ENCODE measurements at regions not wholly inside any gene's neighbourhood (a gene's known extent, or its start where the extent isn't known, plus 50 kb on each side); places are given as distances from the start of the nearest gene placed in this dataset.

GRCh38 chr4:3349116-3349515, 56.3 kb downstream of the RGS12 start:
- H3K4me3 ChIP-seq (ENCODE audit: low read depth, low read length), result no peak overlapping the region
- no peak for DNase-seq (ENCODE audit: low read depth)
- TF ChIP-seq, protein P1, sequence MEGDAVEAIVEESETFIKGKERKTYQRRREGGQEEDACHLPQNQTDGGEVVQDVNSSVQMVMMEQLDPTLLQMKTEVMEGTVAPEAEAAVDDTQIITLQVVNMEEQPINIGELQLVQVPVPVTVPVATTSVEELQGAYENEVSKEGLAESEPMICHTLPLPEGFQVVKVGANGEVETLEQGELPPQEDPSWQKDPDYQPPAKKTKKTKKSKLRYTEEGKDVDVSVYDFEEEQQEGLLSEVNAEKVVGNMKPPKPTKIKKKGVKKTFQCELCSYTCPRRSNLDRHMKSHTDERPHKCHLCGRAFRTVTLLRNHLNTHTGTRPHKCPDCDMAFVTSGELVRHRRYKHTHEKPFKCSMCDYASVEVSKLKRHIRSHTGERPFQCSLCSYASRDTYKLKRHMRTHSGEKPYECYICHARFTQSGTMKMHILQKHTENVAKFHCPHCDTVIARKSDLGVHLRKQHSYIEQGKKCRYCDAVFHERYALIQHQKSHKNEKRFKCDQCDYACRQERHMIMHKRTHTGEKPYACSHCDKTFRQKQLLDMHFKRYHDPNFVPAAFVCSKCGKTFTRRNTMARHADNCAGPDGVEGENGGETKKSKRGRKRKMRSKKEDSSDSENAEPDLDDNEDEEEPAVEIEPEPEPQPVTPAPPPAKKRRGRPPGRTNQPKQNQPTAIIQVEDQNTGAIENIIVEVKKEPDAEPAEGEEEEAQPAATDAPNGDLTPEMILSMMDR (IDR thresholded peaks at IDR 0.05; ENCODE audit: insufficient read depth, low read depth, low read length, missing control alignments), result no peak

GRCh38 chr4:3351997-3352396, 59.2 kb downstream of the RGS12 start:
- no peak overlapping the region for H3K4me3 ChIP-seq (ENCODE audit: low read depth, low read length)
- TF ChIP-seq, protein P1 (IDR thresholded peaks at IDR 0.05; ENCODE audit: insufficient read depth, low read depth, low read length, missing control alignments), result no peak
- no peak for DNase-seq (ENCODE audit: low read depth)

DNA sequence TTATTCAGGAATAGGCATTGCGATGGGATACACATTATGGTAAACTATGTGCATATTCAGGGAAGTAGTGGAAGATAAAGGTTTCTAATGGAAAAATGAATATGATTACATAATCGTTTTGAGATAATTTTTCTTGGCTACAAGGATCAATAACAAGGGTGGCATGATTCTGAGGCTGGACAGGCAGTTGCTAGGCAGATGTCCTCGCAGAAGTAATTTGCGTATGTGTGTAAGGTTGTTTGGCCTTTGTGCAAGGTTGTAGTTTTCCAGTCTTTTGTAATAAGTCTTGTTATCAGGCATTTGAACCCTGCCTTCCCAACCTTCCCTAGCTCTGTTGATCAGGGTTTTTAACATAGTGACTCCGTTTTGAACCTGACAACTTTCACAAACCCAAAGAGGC, 59.7 kb downstream of the RGS12 start:
- no peak for DNase-seq (ENCODE audit: low read depth)
- H3K4me3 ChIP-seq (ENCODE audit: low read depth, low read length), result no peak overlapping the region
- TF ChIP-seq, protein P1 (IDR thresholded peaks at IDR 0.05; ENCODE audit: insufficient read depth, low read depth, low read length, missing control alignments), result no peak

DNA sequence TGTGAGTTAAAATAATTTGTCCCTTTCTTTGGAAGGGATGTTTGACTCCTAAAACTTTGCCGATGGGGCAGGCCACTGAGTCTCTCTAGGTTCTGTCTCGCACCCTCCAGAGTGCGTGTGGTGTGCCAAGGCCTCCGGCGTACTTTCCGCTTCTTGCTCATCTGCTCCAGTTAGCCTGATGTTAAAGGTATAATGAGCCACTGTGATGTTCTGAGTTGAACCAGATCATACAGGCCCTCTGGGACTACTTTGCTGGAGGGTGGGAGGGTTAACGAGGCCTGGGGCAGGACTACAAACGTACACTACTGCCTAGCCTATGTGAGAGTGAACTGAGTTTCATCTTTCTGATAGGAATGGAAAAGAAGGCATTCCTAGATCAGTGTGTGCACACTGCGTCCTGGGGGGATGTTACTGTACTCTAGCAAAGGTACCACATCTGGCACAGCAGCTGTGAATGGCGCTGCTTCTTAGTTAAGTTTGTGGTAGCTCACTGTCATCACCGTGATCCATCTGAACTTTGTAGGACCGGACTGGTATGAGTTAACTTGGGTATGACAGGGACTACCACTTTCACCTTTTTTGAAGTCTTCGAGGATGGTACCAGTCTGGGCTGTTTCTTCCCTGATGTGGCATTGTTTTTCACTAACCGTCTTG, 60.2 kb downstream of the RGS12 start:
- TF ChIP-seq, protein P1 (IDR thresholded peaks at IDR 0.05; ENCODE audit: insufficient read depth, low read depth, low read length, missing control alignments), result no peak
- no peak overlapping the region for H3K4me3 ChIP-seq (ENCODE audit: low read depth, low read length)
- DNase-seq (ENCODE audit: low read depth), result no peak

- TF ChIP-seq, protein P1 (IDR thresholded peaks at IDR 0.05; ENCODE audit: insufficient read depth, low read depth, low read length, missing control alignments), result no peak
- no peak overlapping the region for H3K4me3 ChIP-seq (ENCODE audit: low read depth, low read length)
- no peak for DNase-seq (ENCODE audit: low read depth)
Measured at GRCh38 chr4:3353752-3354454, 61.1 kb downstream of the RGS12 start.

DNA sequence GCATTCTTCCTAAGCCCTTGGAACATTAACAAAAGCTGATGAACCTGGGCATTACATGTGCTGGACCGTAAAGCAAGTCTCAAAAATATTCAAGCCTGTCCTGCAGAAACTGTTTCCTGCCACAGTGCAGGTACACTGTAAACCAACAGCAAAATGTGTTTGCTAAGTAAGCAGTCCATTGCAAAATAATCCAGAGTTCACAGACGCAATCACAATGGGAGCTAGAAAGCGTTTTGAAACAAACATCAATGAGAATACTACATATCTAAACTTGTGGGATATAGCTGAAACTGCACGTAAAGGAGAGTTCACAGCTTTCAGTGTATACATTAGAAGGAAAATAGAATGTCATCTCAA, 61.6 kb downstream of the RGS12 start:
- TF ChIP-seq, protein P1 (IDR thresholded peaks at IDR 0.05; ENCODE audit: insufficient read depth, low read depth, low read length, missing control alignments), result no peak
- no peak overlapping the region for H3K4me3 ChIP-seq (ENCODE audit: low read depth, low read length)
- DNase-seq (ENCODE audit: low read depth), result no peak

All from GM12865 (cell line).